ENCODE measurements at regions not wholly inside any gene's neighbourhood (a gene's known extent, or its start where the extent isn't known, plus 50 kb on each side); places are given as distances from the start of the nearest gene placed in this dataset.

GRCh38 chr2:48127612-48128191 lies 186.8 kb upstream of the FOXN2 start:
- no peak for TF ChIP-seq ELF4 (CRISPR knock-in tag; IDR thresholded peaks at IDR 0.05; ENCODE audit: borderline replicate concordance)
- TF ChIP-seq HMG20B (CRISPR knock-in tag; conservative IDR thresholded peaks at IDR 0.05) = no peak
